H1 (cell line): ENCODE measurements at regions not wholly inside any gene's neighbourhood (a gene's known extent, or its start where the extent isn't known, plus 50 kb on each side); places are given as distances from the start of the nearest gene placed in this dataset.

Experiments
- CTCF ChIA-PET: fragments of 300-600 bp; sonication (Branson Sonifier 250); formaldehyde crosslinking; loops from one replicate; lab custom pipeline; 2021; ENCODE audit not compliant: partially characterized antibody; lab: Charles Lee
- POLR2A ChIA-PET: fragments of 300-600 bp; sonication (Branson Sonifier 250); formaldehyde crosslinking; loops from one replicate; lab custom pipeline; 2021; ENCODE audit warnings: inconsistent platforms; ENCODE audit not compliant: partially characterized antibody; lab: Charles Lee
- DNase-seq, 2 experiments: peaks; one replicate each; pipeline versions ENCODE4 v3.0.0 to v3.0.0-alpha.2; 2010 to 2022; ENCODE audit warnings: low spot score in 2 of 2, low read depth in 1 of 2, mixed read lengths in 1 of 2
- FAIRE-seq: peaks from 2 replicates; lab custom pipeline; 2011; peaks lifted over from hg19 to GRCh38; lab: Jason Lieb, UNC
- H2AFZ ChIP-seq: 2 replicates; pipeline ENCODE4 v1.8.1; 2012; ENCODE audit warnings: low read length, inconsistent platforms
- H2AK5ac ChIP-seq: 2 replicates; pipeline ENCODE4 v1.6.1; 2013; ENCODE audit warnings: low read depth, low read length
- H2BK120ac ChIP-seq: replicated peaks from 2 replicates; pipeline ENCODE3; 2013; ENCODE audit warnings: low read depth, low read length, inconsistent platforms
- H2BK12ac ChIP-seq: 2 replicates; pipeline ENCODE4 v1.6.1; 2013; ENCODE audit warnings: low read depth, low read length
- H2BK15ac ChIP-seq: 2 replicates; pipeline ENCODE4 v1.6.1; 2013; ENCODE audit warnings: low read length
- H2BK20ac ChIP-seq: 2 replicates; pipeline ENCODE4 v1.6.1; 2013; ENCODE audit warnings: low read length
- H2BK5ac ChIP-seq: 2 replicates; pipeline ENCODE4 v1.6.1; 2013; ENCODE audit warnings: low read depth, low read length
- H3K14ac ChIP-seq: 2 replicates; pipeline ENCODE4 v1.6.1; 2013; ENCODE audit warnings: inconsistent platforms; ENCODE audit not compliant: insufficient read length
- H3K18ac ChIP-seq: 2 replicates; pipeline ENCODE4 v1.6.1; 2013; ENCODE audit warnings: low read length; ENCODE audit errors: extremely low read depth
- H3K23ac ChIP-seq: 2 replicates; pipeline ENCODE4 v1.6.1; 2013; ENCODE audit warnings: inconsistent platforms; ENCODE audit not compliant: insufficient read length
- H3K23me2 ChIP-seq: 2 replicates; pipeline ENCODE4 v1.6.1; 2013; ENCODE audit warnings: low read depth, low read length
- H3K27ac ChIP-seq: 2 replicates; pipeline ENCODE4 v1.6.1; 2011; ENCODE audit warnings: low read depth, low read length, inconsistent platforms
- H3K27me3 ChIP-seq, 4 experiments: replicated peaks in 1 of 4; 1 replicate in 1 of 4; 2 replicates in 3 of 4; pipeline versions ENCODE4 v1.6.1 to v1.8.1; 2011 to 2013; ENCODE audit warnings: low read length in 3 of 4, mild to moderate bottlenecking in 3 of 4, inconsistent platforms in 2 of 4, mixed read lengths in 2 of 4, moderate library complexity in 1 of 4; ENCODE audit not compliant: control insufficient read depth in 3 of 4, insufficient read depth in 3 of 4; ENCODE audit errors: extremely low read depth in 1 of 4
- H3K36me3 ChIP-seq, 4 experiments: 2 replicates each; pipeline versions ENCODE4 v1.6.1 to v1.8.1; 2011 to 2013; ENCODE audit warnings: mild to moderate bottlenecking in 4 of 4, low read length in 3 of 4, moderate library complexity in 2 of 4, control low read depth in 1 of 4, inconsistent platforms in 1 of 4; ENCODE audit not compliant: insufficient read depth in 4 of 4, control insufficient read depth in 2 of 4
- H3K4ac ChIP-seq: replicated peaks from 2 replicates; pipeline ENCODE3; 2013; ENCODE audit warnings: low read length, low read depth, mixed read lengths, inconsistent platforms; ENCODE audit not compliant: insufficient read length
- H3K4me1 ChIP-seq, 4 experiments: replicated peaks in 1 of 4; 1 replicate in 1 of 4; 2 replicates in 3 of 4; pipeline versions ENCODE4 v1.6.1 to v1.8.1; 2011 to 2013; ENCODE audit warnings: low read length in 3 of 4, inconsistent platforms in 2 of 4, mixed read lengths in 1 of 4; ENCODE audit not compliant: insufficient read depth in 4 of 4, control insufficient read depth in 3 of 4
- H3K4me2 ChIP-seq, 2 experiments: 2 replicates each; pipeline versions ENCODE4 v1.6.1 to v1.8.1; 2011 to 2013; ENCODE audit warnings: low read depth in 2 of 2, low read length in 2 of 2, control low read depth in 1 of 2, inconsistent platforms in 1 of 2, mild to moderate bottlenecking in 1 of 2; ENCODE audit not compliant: insufficient read depth in 1 of 2
- H3K4me3 ChIP-seq, 4 experiments: fragments of 200-600, 300-600 bp in 1 of 4; sonication (generic), shearing (Covaris generic), sonication (Bioruptor Twin) in 1 of 4; 2 replicates each; pipeline versions ENCODE4 v1.5.1 to v1.8.1; 2011 to 2016; ENCODE audit warnings: low read length in 4 of 4, low read depth in 3 of 4, control low read depth in 2 of 4, inconsistent platforms in 2 of 4, mild to moderate bottlenecking in 2 of 4, mixed read lengths in 1 of 4, moderate library complexity in 1 of 4; ENCODE audit not compliant: insufficient read depth in 2 of 4; ENCODE audit errors: extremely low read depth in 1 of 4
- H3K56ac ChIP-seq: replicated peaks from 2 replicates; pipeline ENCODE3; 2013; ENCODE audit warnings: low read depth, mild to moderate bottlenecking, mixed read lengths, low read length, inconsistent platforms; ENCODE audit not compliant: insufficient read length
- H3K79me1 ChIP-seq: 2 replicates; pipeline ENCODE4 v1.6.1; 2013; ENCODE audit warnings: low read depth, low read length, control low read depth
- H3K79me2 ChIP-seq, 2 experiments: 2 replicates each; pipeline versions ENCODE4 v1.6.1 to v1.8.1; 2012 to 2013; ENCODE audit warnings: low read length in 2 of 2, mild to moderate bottlenecking in 2 of 2, inconsistent platforms in 1 of 2; ENCODE audit not compliant: insufficient read depth in 2 of 2, control insufficient read depth in 1 of 2
- H3K9ac ChIP-seq, 4 experiments: replicated peaks in 1 of 4; 1 replicate in 1 of 4; 2 replicates in 3 of 4; pipeline versions ENCODE4 v1.6.1 to v1.8.1; 2011 to 2013; ENCODE audit warnings: low read depth in 3 of 4, low read length in 3 of 4, control low read depth in 2 of 4, mild to moderate bottlenecking in 2 of 4, moderate library complexity in 2 of 4, inconsistent platforms in 1 of 4; ENCODE audit errors: extremely low read depth in 1 of 4
- H3K9me3 ChIP-seq, 2 experiments: 2 replicates each; pipeline versions ENCODE4 v1.6.1 to v1.8.1; 2012 to 2013; ENCODE audit warnings: mild to moderate bottlenecking in 2 of 2, moderate library complexity in 2 of 2, control low read depth in 1 of 2, inconsistent platforms in 1 of 2, low read depth in 1 of 2, low read length in 1 of 2, mixed read lengths in 1 of 2; ENCODE audit not compliant: insufficient read depth in 2 of 2
- H4K20me1 ChIP-seq, 2 experiments: replicated peaks in 1 of 2; 2 replicates each; pipeline versions ENCODE3 to v1.8.1; 2011 to 2013; ENCODE audit warnings: inconsistent platforms in 2 of 2, low read length in 2 of 2, mild to moderate bottlenecking in 1 of 2; ENCODE audit not compliant: insufficient read depth in 2 of 2, control insufficient read depth in 1 of 2
- H4K5ac ChIP-seq: 2 replicates; pipeline ENCODE4 v1.6.1; 2013; ENCODE audit warnings: low read length, low read depth, mixed read lengths, inconsistent platforms; ENCODE audit not compliant: insufficient read length
- H4K8ac ChIP-seq: 2 replicates; pipeline ENCODE4 v1.8.0; 2013; ENCODE audit warnings: mild to moderate bottlenecking, moderate library complexity, low read length, inconsistent platforms; ENCODE audit not compliant: insufficient read depth; ENCODE audit errors: extremely low read depth
- H4K91ac ChIP-seq: replicated peaks from 2 replicates; pipeline ENCODE3; 2013; ENCODE audit warnings: low read length, mixed read lengths, inconsistent platforms; ENCODE audit not compliant: insufficient read length
- BACH1 ChIP-seq: IDR thresholded peaks from 2 replicates; pipeline ENCODE4 v1.6.1; 2012; ENCODE audit warnings: low read length, improper control_type of control experiment
- BRCA1 ChIP-seq: IDR thresholded peaks from 2 replicates; pipeline ENCODE4 v1.6.1; 2012; ENCODE audit warnings: low read depth, low read length, improper control_type of control experiment
- CBX5 ChIP-seq: fragments of 300-800, 300-1000 bp; sonication (generic); IDR thresholded peaks from 2 replicates; pipeline ENCODE4 v1.7.1; 2016; ENCODE audit warnings: antibody characterized with exemption, low read length, low read depth
- CHD1 ChIP-seq: IDR thresholded peaks from 2 replicates; pipeline ENCODE4 v1.6.1; 2012; ENCODE audit warnings: low read depth, low read length, improper control_type of control experiment
- CTBP2 ChIP-seq: IDR thresholded peaks from 2 replicates; pipeline ENCODE4 v1.7.0; 2011; ENCODE audit warnings: borderline replicate concordance, mild to moderate bottlenecking, moderate library complexity, mixed read lengths, low read length; ENCODE audit not compliant: insufficient read depth, insufficient read length
- HDAC2 ChIP-seq, 2 experiments: fragments of 300-600 bp in 1 of 2; sonication (generic) in 1 of 2; IDR thresholded peaks; 2 replicates each; pipeline ENCODE4 v1.6.1; 2011 to 2012; ENCODE audit warnings: low read depth in 2 of 2, low read length in 2 of 2, mild to moderate bottlenecking in 2 of 2, moderate library complexity in 2 of 2, borderline replicate concordance in 1 of 2, inconsistent platforms in 1 of 2
- JUN ChIP-seq: IDR thresholded peaks from 2 replicates; pipeline ENCODE4 v1.6.1; 2011; ENCODE audit warnings: low read depth, mild to moderate bottlenecking, improper control_type of control experiment, low read length
- KDM1A ChIP-seq: fragments of 200-600, 300-600 bp; sonication (generic); IDR thresholded peaks from 2 replicates; pipeline ENCODE4 v1.7.1; 2016; ENCODE audit warnings: mild to moderate bottlenecking, low read length, borderline replicate concordance
- MAFK ChIP-seq: IDR thresholded peaks from 2 replicates; pipeline ENCODE4 v1.6.1; 2012; ENCODE audit warnings: low read depth, mild to moderate bottlenecking, improper control_type of control experiment, low read length
- POLR2AphosphoS5 ChIP-seq: IDR thresholded peaks from 2 replicates; pipeline ENCODE4 v1.6.1; 2011; ENCODE audit warnings: low read depth, low read length
- SIRT6 ChIP-seq: IDR thresholded peaks from one replicate; pipeline ENCODE4 v1.7.1; 2012; ENCODE audit warnings: low read length, inconsistent platforms
- SIX5 ChIP-seq: IDR thresholded peaks from 2 replicates; pipeline ENCODE4 v1.6.1; 2011; ENCODE audit warnings: mild to moderate bottlenecking, low read depth, low read length
- SUZ12 ChIP-seq: fragments of 200-600 bp; sonication (generic); IDR thresholded peaks from 2 replicates; pipeline ENCODE4 v1.6.1; 2012; ENCODE audit warnings: mild to moderate bottlenecking, inconsistent platforms, low read length, moderate library complexity, mixed read lengths
- TEAD4 ChIP-seq: IDR thresholded peaks from 2 replicates; pipeline ENCODE4 v1.6.1; 2012; ENCODE audit warnings: low read depth, low read length, inconsistent platforms, mixed read lengths
- WGBS, 2 experiments: shearing (Covaris generic) in 1 of 2; methylation state at CpG; one replicate each; pipeline versions ENCODE4 v1.1.6 to v1.1.7; 2013 to 2015; ENCODE audit warnings: low lambda C conversion rate in 2 of 2, mixed read lengths in 2 of 2, inconsistent platforms in 1 of 2, low coverage in 1 of 2, missing lambda C conversion rate in 1 of 2; ENCODE audit not compliant: insufficient replicate concordance in 2 of 2, insufficient coverage in 1 of 2, insufficient read length in 1 of 2; ENCODE audit errors: extremely low coverage in 1 of 2, missing lambda C conversion rate in 1 of 2; 5-methylcytosine and 5-hydroxymethylcytosine counted together
- TF ChIP-seq, protein P1 (sequence below): IDR thresholded peaks from 2 replicates; pipeline ENCODE4 v1.6.1; 2011; ENCODE audit warnings: low read length, improper control_type of control experiment

DNA sequence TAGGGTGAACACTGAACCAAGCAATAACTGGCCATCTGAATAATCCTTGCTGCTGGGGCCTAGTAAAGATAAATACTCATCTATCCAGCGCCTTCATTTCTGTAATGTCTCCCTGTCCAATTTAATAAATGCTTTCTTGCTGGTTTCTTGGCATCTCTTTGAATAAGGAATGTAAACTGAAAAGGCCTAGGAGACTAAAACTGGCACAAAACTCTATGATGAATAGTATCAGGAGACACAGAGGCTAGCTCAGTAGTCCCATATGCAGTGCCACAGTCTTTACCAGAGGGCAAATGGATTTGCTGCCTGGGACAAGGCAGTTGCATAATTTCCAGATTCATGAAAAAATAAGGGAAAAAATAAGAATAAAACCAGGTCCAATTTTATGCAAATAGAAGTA is 324.4 kb downstream of the CENPW start:
- Histone ChIP-seq H3K9ac (no peak overlapping the region), H3K56ac (no peak overlapping the region), H3K4me1 (no peaks in the 10 kb centered on the region), H4K91ac (no peak overlapping the region), H2BK12ac (no peak overlapping the region), H4K8ac (no peak overlapping the region), H3K4me3 (no peak overlapping the region), H2BK120ac (no peak overlapping the region), H3K27me3 (no peaks in the 10 kb centered on the region), H2BK5ac (no peak overlapping the region), H3K4ac (no peak overlapping the region), H4K5ac (no peak overlapping the region), H3K4me2 (no peak overlapping the region), H2AK5ac (no peak overlapping the region), H3K14ac (no peak overlapping the region), H2BK20ac (no peak overlapping the region), H3K9me3 (no peaks in the 10 kb centered on the region), H3K36me3 (no peaks in the 10 kb centered on the region), H3K18ac (no peak overlapping the region), H3K79me2 (no peaks in the 10 kb centered on the region), H2AFZ (no peak overlapping the region), H3K79me1 (no peaks in the 10 kb centered on the region), H4K20me1 (no peaks in the 10 kb centered on the region), H3K27ac (no peak overlapping the region), H2BK15ac (no peak overlapping the region), H3K23ac (no peak overlapping the region), H3K23me2 (no peaks in the 10 kb centered on the region)
- POLR2A ChIA-PET, result no interaction called here
- 95% methylated on average over 1 of the region's 1 CpG; no CpG with 5 or more reads in 1 of the 2 experiments for WGBS, 2 experiments
- DNase-seq, result no peak
- no peak for FAIRE-seq
- CTCF ChIA-PET, result interaction anchor here (0.6 to 1.4 kb wide), 2 partner anchors 26 to 313 kb away, joined by 3 read pairs; no protein-coding TSS in a partner anchor
- no peak for TF ChIP-seq BRCA1
- TF ChIP-seq MAFK, result no peak
- TF ChIP-seq POLR2AphosphoS5, result no peak
- no peak for TF ChIP-seq SIX5
- TF ChIP-seq CBX5, result no peak
- TF ChIP-seq HDAC2 (IDR thresholded peaks at IDR 0.05; ENCODE audit: borderline replicate concordance in 1 of 2, low read depth in 2 of 2, low read length in 2 of 2), result no peak
- no peak for TF ChIP-seq TEAD4
- TF ChIP-seq BACH1, result no peak
- TF ChIP-seq SIRT6, result no peak
- no peak for TF ChIP-seq JUN
- no peak for TF ChIP-seq KDM1A
- TF ChIP-seq SUZ12, result no peak
- TF ChIP-seq CHD1, result no peak
- TF ChIP-seq CTBP2, result no peak
- TF ChIP-seq, protein P1, sequence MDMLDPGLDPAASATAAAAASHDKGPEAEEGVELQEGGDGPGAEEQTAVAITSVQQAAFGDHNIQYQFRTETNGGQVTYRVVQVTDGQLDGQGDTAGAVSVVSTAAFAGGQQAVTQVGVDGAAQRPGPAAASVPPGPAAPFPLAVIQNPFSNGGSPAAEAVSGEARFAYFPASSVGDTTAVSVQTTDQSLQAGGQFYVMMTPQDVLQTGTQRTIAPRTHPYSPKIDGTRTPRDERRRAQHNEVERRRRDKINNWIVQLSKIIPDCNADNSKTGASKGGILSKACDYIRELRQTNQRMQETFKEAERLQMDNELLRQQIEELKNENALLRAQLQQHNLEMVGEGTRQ, result no peak
